Endothelial cell of umbilical vein (primary cell): ENCODE measurements at regions not wholly inside any gene's neighbourhood (a gene's known extent, or its start where the extent isn't known, plus 50 kb on each side); places are given as distances from the start of the nearest gene placed in this dataset.

Experiments used
- BruUV-seq: library from RNA; stranded (reverse); fragments of 400-500 nt; replicated peaks from 2 replicates; lab custom pipeline; 2021; lab: Mats Ljungman, UMichigan
- CTCF ChIA-PET: fragments of 300-600, 350-600 bp; sonication (Branson Sonifier 250); formaldehyde crosslinking; loops from one replicate; lab custom pipeline; 2021; ENCODE audit warnings: antibody characterized with exemption, inconsistent platforms; lab: Charles Lee
- POLR2A ChIA-PET: fragments of 300-600, 350-600 bp; sonication (Branson Sonifier 250); formaldehyde crosslinking; loops from one replicate; lab custom pipeline; 2021; ENCODE audit warnings: antibody characterized with exemption, inconsistent platforms; lab: Charles Lee
- DNase-seq: peaks from one replicate; pipeline ENCODE4 v3.0.0-alpha.2; 2011; ENCODE audit warnings: low read depth, low spot score
- FAIRE-seq: peaks from 2 replicates; lab custom pipeline; 2011; peaks lifted over from hg19 to GRCh38; lab: Jason Lieb, UNC
- H2AFZ ChIP-seq: 2 replicates; pipeline ENCODE4 v1.6.0; 2012; ENCODE audit warnings: low read depth, low read length, control low read depth, inconsistent platforms
- H3K27ac ChIP-seq: 2 replicates; pipeline ENCODE4 v1.5.1; 2011; ENCODE audit warnings: low read depth, mild to moderate bottlenecking, control low read depth, low read length, moderate library complexity; ENCODE audit not compliant: insufficient read depth
- H3K27me3 ChIP-seq, 2 experiments: 2 replicates each; pipeline versions ENCODE4 v1.6.0 to v1.6.1; 2011; ENCODE audit warnings: low read length in 2 of 2, mixed read lengths in 1 of 2; ENCODE audit not compliant: control insufficient read depth in 2 of 2, insufficient read depth in 2 of 2
- H3K36me3 ChIP-seq, 2 experiments: 2 replicates in 1 of 2; 3 replicates in 1 of 2; pipeline ENCODE4 v1.5.1; 2011; ENCODE audit warnings: low read length in 2 of 2, mild to moderate bottlenecking in 1 of 2, moderate library complexity in 1 of 2; ENCODE audit not compliant: control insufficient read depth in 2 of 2, insufficient read depth in 2 of 2; ENCODE audit errors: extremely low read depth in 1 of 2
- H3K4me1 ChIP-seq: 3 replicates; pipeline ENCODE4 v1.5.1; 2011; ENCODE audit warnings: mild to moderate bottlenecking, low read length; ENCODE audit not compliant: control insufficient read depth, insufficient read depth; ENCODE audit errors: extremely low read depth
- H3K4me2 ChIP-seq: 2 replicates; pipeline ENCODE4 v1.6.1; 2011; ENCODE audit warnings: low read length, control low read depth, mixed read lengths; ENCODE audit not compliant: insufficient read depth
- H3K4me3 ChIP-seq, 3 experiments: fragments of 200-600 bp in 1 of 3; sonication (generic), shearing (Covaris generic) in 1 of 3; replicated peaks in 1 of 3; 2 replicates each; pipeline ENCODE4 v1.5.1; 2011 to 2016; ENCODE audit warnings: control low read depth in 3 of 3, low read length in 3 of 3, mild to moderate bottlenecking in 2 of 3, inconsistent platforms in 1 of 3, low read depth in 1 of 3, moderate library complexity in 1 of 3; ENCODE audit not compliant: insufficient read depth in 1 of 3
- H3K79me2 ChIP-seq: 2 replicates; pipeline ENCODE4 v1.6.0; 2012; ENCODE audit warnings: low read length, inconsistent platforms; ENCODE audit not compliant: control insufficient read depth, insufficient read depth
- H3K9ac ChIP-seq: replicated peaks from 2 replicates; pipeline ENCODE3; 2011; ENCODE audit warnings: low read length, control low read depth; ENCODE audit not compliant: insufficient read depth; ENCODE audit errors: extremely low read depth
- H3K9me1 ChIP-seq: replicated peaks from 3 replicates; pipeline ENCODE4 v1.6.0; 2011; ENCODE audit warnings: mild to moderate bottlenecking, low read length; ENCODE audit not compliant: control insufficient read depth, insufficient read depth; ENCODE audit errors: extremely low read depth
- H3K9me3 ChIP-seq: replicated peaks from 2 replicates; pipeline ENCODE4 v1.5.1; 2012; ENCODE audit warnings: low read length, inconsistent platforms; ENCODE audit not compliant: control insufficient read depth, insufficient read depth
- H4K20me1 ChIP-seq: replicated peaks from 2 replicates; pipeline ENCODE3; 2011; ENCODE audit warnings: mild to moderate bottlenecking, low read length; ENCODE audit not compliant: control insufficient read depth, insufficient read depth; ENCODE audit errors: extremely low read depth
- EZH2 ChIP-seq: IDR thresholded peaks from 2 replicates; pipeline ENCODE4 v1.6.1; 2012; ENCODE audit warnings: borderline replicate concordance, low read depth, mild to moderate bottlenecking, moderate library complexity, low read length, inconsistent platforms; ENCODE audit not compliant: severe bottlenecking
- FOS ChIP-seq: IDR thresholded peaks from 2 replicates; pipeline ENCODE4 v1.6.1; 2011; ENCODE audit warnings: mild to moderate bottlenecking, low read length, moderate library complexity, borderline replicate concordance; ENCODE audit not compliant: insufficient read depth
- GATA2 ChIP-seq: IDR thresholded peaks from 2 replicates; pipeline ENCODE4 v1.7.0; 2011; ENCODE audit warnings: low read depth, mild to moderate bottlenecking, moderate library complexity, mixed read lengths, low read length; ENCODE audit not compliant: insufficient read length, insufficient read depth
- JUN ChIP-seq: IDR thresholded peaks from 2 replicates; pipeline ENCODE4 v1.6.1; 2011; ENCODE audit warnings: borderline replicate concordance, low read depth; ENCODE audit not compliant: insufficient read length, insufficient read depth
- MAX ChIP-seq: IDR thresholded peaks from 2 replicates; pipeline ENCODE4 v1.6.1; 2011; ENCODE audit not compliant: insufficient read depth, insufficient read length
- MYC ChIP-seq: IDR thresholded peaks from one replicate; pipeline ENCODE4 v1.6.1; 2011; ENCODE audit warnings: mild to moderate bottlenecking, low read depth, low read length
- POLR2A ChIP-seq: IDR thresholded peaks from 2 replicates; pipeline ENCODE4 v1.6.1; 2012; ENCODE audit warnings: low read depth, mild to moderate bottlenecking, control low read depth, low read length
- POLR2AphosphoS5 ChIP-seq: IDR thresholded peaks from 2 replicates; pipeline ENCODE4 v1.6.1; 2012; ENCODE audit warnings: low read depth, mild to moderate bottlenecking, control low read depth, low read length, moderate library complexity; ENCODE audit not compliant: insufficient read depth
- dilution Hi-C: fragments of 300-500 bp; cut with MboI; formaldehyde crosslinking; loops from one replicate; pipeline ENCODE4 v1.15.0; 2019; ENCODE audit warnings: low sequenced_read_pairs; ENCODE audit not compliant: extremely low pct_ligation_motif_present
- intact Hi-C: fragments of 100-400 bp; cut with micrococcal nuclease; formaldehyde crosslinking; loops from one replicate; pipeline ENCODE4 v1.10.0; 2022
- TF ChIP-seq, protein P1 (sequence below), 2 donors: IDR thresholded peaks; 1 replicate in 1 of 2; 2 replicates in 1 of 2; pipeline ENCODE4 v1.5.1; 2011; ENCODE audit warnings: low read length in 2 of 2, mild to moderate bottlenecking in 2 of 2, moderate library complexity in 2 of 2, control low read depth in 1 of 2, inconsistent platforms in 1 of 2, low read depth in 1 of 2; ENCODE audit not compliant: insufficient read depth in 1 of 2; ENCODE audit errors: extremely low read depth in 1 of 2

- Histone ChIP-seq H4K20me1 (no peaks in the 10 kb centered on the region), H3K36me3 (no peaks in the 10 kb centered on the region), H3K9me3 (no peaks in the 10 kb centered on the region), H2AFZ (no peak overlapping the region), H3K4me3 (no peak overlapping the region), H3K27ac (no peak overlapping the region), H3K79me2 (no peaks in the 10 kb centered on the region), H3K4me2 (no peak overlapping the region), H3K4me1 (no peaks in the 10 kb centered on the region), H3K9me1 (no peaks in the 10 kb centered on the region), H3K9ac (no peak overlapping the region), H3K27me3 (no peaks in the 10 kb centered on the region)
- ChIA-PET POLR2A (no interaction called here), CTCF (no interaction called here)
- intact Hi-C loops = no loop called here
- TF ChIP-seq POLR2AphosphoS5 = no peak
- TF ChIP-seq, protein P1, sequence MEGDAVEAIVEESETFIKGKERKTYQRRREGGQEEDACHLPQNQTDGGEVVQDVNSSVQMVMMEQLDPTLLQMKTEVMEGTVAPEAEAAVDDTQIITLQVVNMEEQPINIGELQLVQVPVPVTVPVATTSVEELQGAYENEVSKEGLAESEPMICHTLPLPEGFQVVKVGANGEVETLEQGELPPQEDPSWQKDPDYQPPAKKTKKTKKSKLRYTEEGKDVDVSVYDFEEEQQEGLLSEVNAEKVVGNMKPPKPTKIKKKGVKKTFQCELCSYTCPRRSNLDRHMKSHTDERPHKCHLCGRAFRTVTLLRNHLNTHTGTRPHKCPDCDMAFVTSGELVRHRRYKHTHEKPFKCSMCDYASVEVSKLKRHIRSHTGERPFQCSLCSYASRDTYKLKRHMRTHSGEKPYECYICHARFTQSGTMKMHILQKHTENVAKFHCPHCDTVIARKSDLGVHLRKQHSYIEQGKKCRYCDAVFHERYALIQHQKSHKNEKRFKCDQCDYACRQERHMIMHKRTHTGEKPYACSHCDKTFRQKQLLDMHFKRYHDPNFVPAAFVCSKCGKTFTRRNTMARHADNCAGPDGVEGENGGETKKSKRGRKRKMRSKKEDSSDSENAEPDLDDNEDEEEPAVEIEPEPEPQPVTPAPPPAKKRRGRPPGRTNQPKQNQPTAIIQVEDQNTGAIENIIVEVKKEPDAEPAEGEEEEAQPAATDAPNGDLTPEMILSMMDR (IDR thresholded peaks at IDR 0.05; ENCODE audit: extremely low read depth in 1 of 2, insufficient read depth in 1 of 2, low read depth in 1 of 2, low read length in 2 of 2) = no peak
- no peak for TF ChIP-seq JUN
- no peak for TF ChIP-seq FOS
- no peak for TF ChIP-seq MYC
- TF ChIP-seq EZH2 = no peak
- no peak for TF ChIP-seq MAX
- TF ChIP-seq GATA2 = no peak
- no peak for TF ChIP-seq POLR2A
- no TSS peak for BruUV-seq
- dilution Hi-C loops = no loop called here
- FAIRE-seq (no peak), DNase-seq (no peak)
Observed at GRCh38 chr18:44464398-44465180, 216.1 kb upstream of the SETBP1 start.
